ENCODE measurements at regions not wholly inside any gene's neighbourhood (a gene's known extent, or its start where the extent isn't known, plus 50 kb on each side); places are given as distances from the start of the nearest gene placed in this dataset.

DNA sequence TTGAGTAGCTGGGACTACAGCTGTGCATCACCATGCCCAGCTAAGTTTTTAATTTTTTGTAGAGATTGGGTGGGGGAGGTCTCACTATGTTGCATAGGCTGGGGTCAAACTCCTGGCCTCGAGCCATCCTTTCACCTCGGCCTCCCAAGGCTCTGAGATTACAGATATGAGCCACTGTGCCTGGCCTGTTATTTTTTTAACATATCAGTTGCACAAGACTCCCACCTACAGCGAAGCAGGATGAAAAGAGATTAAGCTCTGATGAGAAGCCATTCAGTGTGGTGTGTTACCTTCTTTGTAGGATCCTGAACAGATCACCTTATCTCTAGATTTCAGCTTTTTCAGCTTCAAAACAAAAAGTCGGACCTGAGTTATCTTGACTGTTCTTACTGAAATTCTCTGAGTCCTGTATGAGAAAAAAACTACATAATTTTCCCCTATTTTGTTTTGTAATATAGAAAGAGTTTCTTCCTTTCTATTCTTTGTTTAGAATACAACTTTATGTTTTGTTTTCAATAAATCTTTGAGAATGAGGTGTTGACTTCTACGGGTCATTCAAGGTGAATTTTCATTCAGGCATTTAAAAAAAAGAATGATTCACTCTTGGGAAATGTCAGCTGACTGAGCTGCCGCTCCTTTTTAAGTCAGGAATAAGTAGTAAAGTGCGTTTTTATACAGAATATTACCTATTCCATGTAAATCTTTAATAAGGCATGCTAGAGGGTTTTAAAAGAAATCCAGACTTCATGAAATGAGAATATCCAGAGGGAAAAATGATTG is 134.6 kb downstream of the ARSF start:
- ATAC-seq (no peak), DNase-seq (ENCODE audit: low spot score) (no peak)
- H3K27me3 Mint-ChIP-seq (ENCODE audit: insufficient read depth, low read depth, poor library complexity) = peaks cover 11% of the 10 kb centered on the region
- Histone ChIP-seq H4K20me1 (replicated peaks; ENCODE audit: insufficient read depth) (no peaks in the 10 kb centered on the region), H3K9me2 (ENCODE audit: insufficient read depth) (no peaks in the 10 kb centered on the region), H2AFZ (no peak overlapping the region), H3K4me2 (no peak overlapping the region), H3F3A (replicated peaks; ENCODE audit: low read depth) (no peaks in the 10 kb centered on the region), H3K4me1 (ENCODE audit: insufficient read depth) (peaks cover 8% of the 10 kb centered on the region; the same call in 1 of the 2 replicates), H3K36me3 (ENCODE audit: insufficient read depth) (no peaks in the 10 kb centered on the region), H3K27me3 (ENCODE audit: insufficient read depth) (no peaks in the 10 kb centered on the region), H3K79me2 (replicated peaks; ENCODE audit: insufficient read depth) (no peaks in the 10 kb centered on the region), H3K27ac (ENCODE audit: low read depth) (no peak overlapping the region), H3K4me3 (no peak overlapping the region)
- TF ChIP-seq ZNF331 (CRISPR knock-in tag; IDR thresholded peaks at IDR 0.05; ENCODE audit: low read depth) (no peak), CREB1 (CRISPR knock-in tag; IDR thresholded peaks at IDR 0.05; ENCODE audit: low read depth) (no peak), POLR2AphosphoS5 (IDR thresholded peaks at IDR 0.05; ENCODE audit: low read depth) (no peak), JUNB (IDR thresholded peaks at IDR 0.05; ENCODE audit: unreplicated experiment) (no peak), EZH2phosphoT487 (IDR thresholded peaks at IDR 0.05; ENCODE audit: unreplicated experiment) (no peak), NANOG (IDR thresholded peaks at IDR 0.05; ENCODE audit: borderline replicate concordance) (no peak), ZNF114 (CRISPR knock-in tag; IDR thresholded peaks at IDR 0.05) (no peak), EZH2 (IDR thresholded peaks at IDR 0.05; ENCODE audit: low read depth, unreplicated experiment) (no peak), STAT1 (IDR thresholded peaks at IDR 0.05; ENCODE audit: unreplicated experiment) (no peak)
- TF ChIP-seq, protein P1, sequence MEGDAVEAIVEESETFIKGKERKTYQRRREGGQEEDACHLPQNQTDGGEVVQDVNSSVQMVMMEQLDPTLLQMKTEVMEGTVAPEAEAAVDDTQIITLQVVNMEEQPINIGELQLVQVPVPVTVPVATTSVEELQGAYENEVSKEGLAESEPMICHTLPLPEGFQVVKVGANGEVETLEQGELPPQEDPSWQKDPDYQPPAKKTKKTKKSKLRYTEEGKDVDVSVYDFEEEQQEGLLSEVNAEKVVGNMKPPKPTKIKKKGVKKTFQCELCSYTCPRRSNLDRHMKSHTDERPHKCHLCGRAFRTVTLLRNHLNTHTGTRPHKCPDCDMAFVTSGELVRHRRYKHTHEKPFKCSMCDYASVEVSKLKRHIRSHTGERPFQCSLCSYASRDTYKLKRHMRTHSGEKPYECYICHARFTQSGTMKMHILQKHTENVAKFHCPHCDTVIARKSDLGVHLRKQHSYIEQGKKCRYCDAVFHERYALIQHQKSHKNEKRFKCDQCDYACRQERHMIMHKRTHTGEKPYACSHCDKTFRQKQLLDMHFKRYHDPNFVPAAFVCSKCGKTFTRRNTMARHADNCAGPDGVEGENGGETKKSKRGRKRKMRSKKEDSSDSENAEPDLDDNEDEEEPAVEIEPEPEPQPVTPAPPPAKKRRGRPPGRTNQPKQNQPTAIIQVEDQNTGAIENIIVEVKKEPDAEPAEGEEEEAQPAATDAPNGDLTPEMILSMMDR (conservative IDR thresholded peaks at IDR 0.05; ENCODE audit: low read depth in 2 of 2) = no peak
- TF ChIP-seq, protein P2, sequence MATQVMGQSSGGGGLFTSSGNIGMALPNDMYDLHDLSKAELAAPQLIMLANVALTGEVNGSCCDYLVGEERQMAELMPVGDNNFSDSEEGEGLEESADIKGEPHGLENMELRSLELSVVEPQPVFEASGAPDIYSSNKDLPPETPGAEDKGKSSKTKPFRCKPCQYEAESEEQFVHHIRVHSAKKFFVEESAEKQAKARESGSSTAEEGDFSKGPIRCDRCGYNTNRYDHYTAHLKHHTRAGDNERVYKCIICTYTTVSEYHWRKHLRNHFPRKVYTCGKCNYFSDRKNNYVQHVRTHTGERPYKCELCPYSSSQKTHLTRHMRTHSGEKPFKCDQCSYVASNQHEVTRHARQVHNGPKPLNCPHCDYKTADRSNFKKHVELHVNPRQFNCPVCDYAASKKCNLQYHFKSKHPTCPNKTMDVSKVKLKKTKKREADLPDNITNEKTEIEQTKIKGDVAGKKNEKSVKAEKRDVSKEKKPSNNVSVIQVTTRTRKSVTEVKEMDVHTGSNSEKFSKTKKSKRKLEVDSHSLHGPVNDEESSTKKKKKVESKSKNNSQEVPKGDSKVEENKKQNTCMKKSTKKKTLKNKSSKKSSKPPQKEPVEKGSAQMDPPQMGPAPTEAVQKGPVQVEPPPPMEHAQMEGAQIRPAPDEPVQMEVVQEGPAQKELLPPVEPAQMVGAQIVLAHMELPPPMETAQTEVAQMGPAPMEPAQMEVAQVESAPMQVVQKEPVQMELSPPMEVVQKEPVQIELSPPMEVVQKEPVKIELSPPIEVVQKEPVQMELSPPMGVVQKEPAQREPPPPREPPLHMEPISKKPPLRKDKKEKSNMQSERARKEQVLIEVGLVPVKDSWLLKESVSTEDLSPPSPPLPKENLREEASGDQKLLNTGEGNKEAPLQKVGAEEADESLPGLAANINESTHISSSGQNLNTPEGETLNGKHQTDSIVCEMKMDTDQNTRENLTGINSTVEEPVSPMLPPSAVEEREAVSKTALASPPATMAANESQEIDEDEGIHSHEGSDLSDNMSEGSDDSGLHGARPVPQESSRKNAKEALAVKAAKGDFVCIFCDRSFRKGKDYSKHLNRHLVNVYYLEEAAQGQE (IDR thresholded peaks at IDR 0.05; ENCODE audit: unreplicated experiment) = no peak
- TF ChIP-seq, protein P3, sequence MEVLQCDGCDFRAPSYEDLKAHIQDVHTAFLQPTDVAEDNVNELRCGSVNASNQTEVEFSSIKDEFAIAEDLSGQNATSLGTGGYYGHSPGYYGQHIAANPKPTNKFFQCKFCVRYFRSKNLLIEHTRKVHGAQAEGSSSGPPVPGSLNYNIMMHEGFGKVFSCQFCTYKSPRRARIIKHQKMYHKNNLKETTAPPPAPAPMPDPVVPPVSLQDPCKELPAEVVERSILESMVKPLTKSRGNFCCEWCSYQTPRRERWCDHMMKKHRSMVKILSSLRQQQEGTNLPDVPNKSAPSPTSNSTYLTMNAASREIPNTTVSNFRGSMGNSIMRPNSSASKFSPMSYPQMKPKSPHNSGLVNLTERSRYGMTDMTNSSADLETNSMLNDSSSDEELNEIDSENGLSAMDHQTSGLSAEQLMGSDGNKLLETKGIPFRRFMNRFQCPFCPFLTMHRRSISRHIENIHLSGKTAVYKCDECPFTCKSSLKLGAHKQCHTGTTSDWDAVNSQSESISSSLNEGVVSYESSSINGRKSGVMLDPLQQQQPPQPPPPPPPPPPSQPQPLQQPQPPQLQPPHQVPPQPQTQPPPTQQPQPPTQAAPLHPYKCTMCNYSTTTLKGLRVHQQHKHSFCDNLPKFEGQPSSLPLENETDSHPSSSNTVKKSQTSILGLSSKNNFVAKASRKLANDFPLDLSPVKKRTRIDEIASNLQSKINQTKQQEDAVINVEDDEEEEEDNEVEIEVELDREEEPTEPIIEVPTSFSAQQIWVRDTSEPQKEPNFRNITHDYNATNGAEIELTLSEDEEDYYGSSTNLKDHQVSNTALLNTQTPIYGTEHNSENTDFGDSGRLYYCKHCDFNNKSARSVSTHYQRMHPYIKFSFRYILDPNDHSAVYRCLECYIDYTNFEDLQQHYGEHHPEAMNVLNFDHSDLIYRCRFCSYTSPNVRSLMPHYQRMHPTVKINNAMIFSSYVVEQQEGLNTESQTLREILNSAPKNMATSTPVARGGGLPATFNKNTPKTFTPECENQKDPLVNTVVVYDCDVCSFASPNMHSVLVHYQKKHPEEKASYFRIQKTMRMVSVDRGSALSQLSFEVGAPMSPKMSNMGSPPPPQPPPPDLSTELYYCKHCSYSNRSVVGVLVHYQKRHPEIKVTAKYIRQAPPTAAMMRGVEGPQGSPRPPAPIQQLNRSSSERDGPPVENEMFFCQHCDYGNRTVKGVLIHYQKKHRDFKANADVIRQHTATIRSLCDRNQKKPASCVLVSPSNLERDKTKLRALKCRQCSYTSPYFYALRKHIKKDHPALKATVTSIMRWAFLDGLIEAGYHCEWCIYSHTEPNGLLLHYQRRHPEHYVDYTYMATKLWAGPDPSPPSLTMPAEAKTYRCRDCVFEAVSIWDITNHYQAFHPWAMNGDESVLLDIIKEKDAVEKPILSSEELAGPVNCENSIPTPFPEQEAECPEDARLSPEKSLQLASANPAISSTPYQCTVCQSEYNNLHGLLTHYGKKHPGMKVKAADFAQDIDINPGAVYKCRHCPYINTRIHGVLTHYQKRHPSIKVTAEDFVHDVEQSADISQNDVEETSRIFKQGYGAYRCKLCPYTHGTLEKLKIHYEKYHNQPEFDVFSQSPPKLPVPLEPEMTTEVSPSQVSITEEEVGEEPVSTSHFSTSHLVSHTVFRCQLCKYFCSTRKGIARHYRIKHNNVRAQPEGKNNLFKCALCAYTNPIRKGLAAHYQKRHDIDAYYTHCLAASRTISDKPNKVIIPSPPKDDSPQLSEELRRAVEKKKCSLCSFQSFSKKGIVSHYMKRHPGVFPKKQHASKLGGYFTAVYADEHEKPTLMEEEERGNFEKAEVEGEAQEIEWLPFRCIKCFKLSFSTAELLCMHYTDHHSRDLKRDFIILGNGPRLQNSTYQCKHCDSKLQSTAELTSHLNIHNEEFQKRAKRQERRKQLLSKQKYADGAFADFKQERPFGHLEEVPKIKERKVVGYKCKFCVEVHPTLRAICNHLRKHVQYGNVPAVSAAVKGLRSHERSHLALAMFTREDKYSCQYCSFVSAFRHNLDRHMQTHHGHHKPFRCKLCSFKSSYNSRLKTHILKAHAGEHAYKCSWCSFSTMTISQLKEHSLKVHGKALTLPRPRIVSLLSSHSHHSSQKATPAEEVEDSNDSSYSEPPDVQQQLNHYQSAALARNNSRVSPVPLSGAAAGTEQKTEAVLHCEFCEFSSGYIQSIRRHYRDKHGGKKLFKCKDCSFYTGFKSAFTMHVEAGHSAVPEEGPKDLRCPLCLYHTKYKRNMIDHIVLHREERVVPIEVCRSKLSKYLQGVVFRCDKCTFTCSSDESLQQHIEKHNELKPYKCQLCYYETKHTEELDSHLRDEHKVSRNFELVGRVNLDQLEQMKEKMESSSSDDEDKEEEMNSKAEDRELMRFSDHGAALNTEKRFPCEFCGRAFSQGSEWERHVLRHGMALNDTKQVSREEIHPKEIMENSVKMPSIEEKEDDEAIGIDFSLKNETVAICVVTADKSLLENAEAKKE (CRISPR knock-in tag; IDR thresholded peaks at IDR 0.05) = no peak
- TF ChIP-seq, protein P4, sequence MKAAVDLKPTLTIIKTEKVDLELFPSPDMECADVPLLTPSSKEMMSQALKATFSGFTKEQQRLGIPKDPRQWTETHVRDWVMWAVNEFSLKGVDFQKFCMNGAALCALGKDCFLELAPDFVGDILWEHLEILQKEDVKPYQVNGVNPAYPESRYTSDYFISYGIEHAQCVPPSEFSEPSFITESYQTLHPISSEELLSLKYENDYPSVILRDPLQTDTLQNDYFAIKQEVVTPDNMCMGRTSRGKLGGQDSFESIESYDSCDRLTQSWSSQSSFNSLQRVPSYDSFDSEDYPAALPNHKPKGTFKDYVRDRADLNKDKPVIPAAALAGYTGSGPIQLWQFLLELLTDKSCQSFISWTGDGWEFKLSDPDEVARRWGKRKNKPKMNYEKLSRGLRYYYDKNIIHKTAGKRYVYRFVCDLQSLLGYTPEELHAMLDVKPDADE (IDR thresholded peaks at IDR 0.05) = no peak
- no peak overlapping the region for H3K27ac Mint-ChIP-seq
- peaks cover 15% of the 10 kb centered on the region for H3K4me1 Mint-ChIP-seq
- no peaks in the 10 kb centered on the region for H3K36me3 Mint-ChIP-seq (ENCODE audit: low read depth)
- no peaks in the 10 kb centered on the region for H3K9me3 Mint-ChIP-seq
- no peak overlapping the region for H3K4me3 Mint-ChIP-seq
